ENCODE measurements at regions not wholly inside any gene's neighbourhood (a gene's known extent, or its start where the extent isn't known, plus 50 kb on each side); places are given as distances from the start of the nearest gene placed in this dataset.

- H3K9me3 Mint-ChIP-seq = no peaks in the 10 kb centered on the region
- H3K4me1 Mint-ChIP-seq = peaks cover 25% of the 10 kb centered on the region
- no peaks in the 10 kb centered on the region for H3K36me3 Mint-ChIP-seq (ENCODE audit: low read depth)
- TF ChIP-seq CTCF (IDR thresholded peaks at IDR 0.05; ENCODE audit: unreplicated experiment in 3 of 3) = no peak
- no peak overlapping the region for H3K27ac Mint-ChIP-seq
- H3K4me3 Mint-ChIP-seq = no peak overlapping the region
- peaks cover 14% of the 10 kb centered on the region for H3K27me3 Mint-ChIP-seq (ENCODE audit: low read depth)
These were observed 143.7 kb downstream of the ASB1 start for GRCh38 chr2:238570391-238570790.

- H3K36me3 Mint-ChIP-seq (ENCODE audit: low read depth) = no peaks in the 10 kb centered on the region
- TF ChIP-seq CTCF (IDR thresholded peaks at IDR 0.05; ENCODE audit: unreplicated experiment in 3 of 3) = no peak
- H3K4me3 Mint-ChIP-seq = no peak overlapping the region
- H3K27me3 Mint-ChIP-seq (ENCODE audit: low read depth) = peaks cover 12% of the 10 kb centered on the region
- peaks cover 25% of the 10 kb centered on the region for H3K4me1 Mint-ChIP-seq
- no peaks in the 10 kb centered on the region for H3K9me3 Mint-ChIP-seq
- no peak overlapping the region for H3K27ac Mint-ChIP-seq
These were observed 144.2 kb downstream of the ASB1 start for GRCh38 chr2:238570926-238571325.

GRCh38 chr2:238571661-238572372, 145.1 kb downstream of the ASB1 start:
- Mint-ChIP-seq H3K27me3 (ENCODE audit: low read depth) (peaks cover 12% of the 10 kb centered on the region), H3K27ac (peak overlapping the region; percentile 53 to 68 (median 61)), H3K36me3 (ENCODE audit: low read depth) (no peaks in the 10 kb centered on the region), H3K9me3 (no peaks in the 10 kb centered on the region), H3K4me1 (peaks cover 25% of the 10 kb centered on the region), H3K4me3 (no peak overlapping the region)
- no peak for TF ChIP-seq CTCF (IDR thresholded peaks at IDR 0.05; ENCODE audit: unreplicated experiment in 3 of 3)

GRCh38 chr2:238573065-238573778, 146.5 kb downstream of the ASB1 start:
- H3K4me1 Mint-ChIP-seq = peaks cover 19% of the 10 kb centered on the region
- H3K36me3 Mint-ChIP-seq (ENCODE audit: low read depth) = no peaks in the 10 kb centered on the region
- peaks cover 12% of the 10 kb centered on the region for H3K27me3 Mint-ChIP-seq (ENCODE audit: low read depth)
- TF ChIP-seq CTCF (IDR thresholded peaks at IDR 0.05; ENCODE audit: unreplicated experiment in 3 of 3) = peak; percentile 30 to 47 (median 44)
- H3K4me3 Mint-ChIP-seq = no peak overlapping the region
- H3K27ac Mint-ChIP-seq = no peak overlapping the region
- H3K9me3 Mint-ChIP-seq = no peaks in the 10 kb centered on the region

GRCh38 chr2:238573916-238574315, 147.2 kb downstream of the ASB1 start:
- no peak for TF ChIP-seq CTCF (IDR thresholded peaks at IDR 0.05; ENCODE audit: unreplicated experiment in 3 of 3)
- Mint-ChIP-seq H3K36me3 (ENCODE audit: low read depth) (no peaks in the 10 kb centered on the region), H3K4me3 (no peak overlapping the region), H3K27ac (no peak overlapping the region), H3K4me1 (peaks cover 12% of the 10 kb centered on the region), H3K27me3 (ENCODE audit: low read depth) (peaks cover 12% of the 10 kb centered on the region), H3K9me3 (no peaks in the 10 kb centered on the region)
